GM23338 (cell line): ENCODE measurements at regions not wholly inside any gene's neighbourhood (a gene's known extent, or its start where the extent isn't known, plus 50 kb on each side); places are given as distances from the start of the nearest gene placed in this dataset.

Source experiments
- ATAC-seq: fragments of 200-7000 bp; cut with Tn5 transposase; 3 replicates; pipeline ENCODE4 v1.9.1; 2020
- DNase-seq: peaks from one replicate; pipeline ENCODE4 v3.0.0-alpha.2; 2015; ENCODE audit warnings: low spot score
- H2AFZ ChIP-seq: fragments of 200-600 bp; sonication (generic); 2 replicates; pipeline ENCODE4 v1.8.0; 2016; ENCODE audit warnings: antibody characterized with exemption, mild to moderate bottlenecking, moderate library complexity
- H3F3A ChIP-seq: fragments of 200-600 bp; sonication (generic); replicated peaks from 2 replicates; pipeline ENCODE4 v1.8.0; 2017; ENCODE audit warnings: antibody characterized with exemption, mixed run types, low read depth
- H3K27ac ChIP-seq: fragments of 200-600 bp; sonication (generic); 2 replicates; pipeline ENCODE4 v1.6.1; 2016; ENCODE audit warnings: low read depth
- H3K27me3 ChIP-seq: fragments of 200-600 bp; sonication (generic); 2 replicates; pipeline ENCODE4 v1.8.0; 2016; ENCODE audit warnings: mild to moderate bottlenecking, mixed run types, moderate library complexity; ENCODE audit not compliant: insufficient read depth
- H3K36me3 ChIP-seq: fragments of 200-600 bp; sonication (generic); 2 replicates; pipeline ENCODE4 v1.8.0; 2016; ENCODE audit warnings: mild to moderate bottlenecking; ENCODE audit not compliant: insufficient read depth
- H3K4me1 ChIP-seq: fragments of 200-600 bp; sonication (generic); 2 replicates; pipeline ENCODE4 v1.8.0; 2016; ENCODE audit warnings: mild to moderate bottlenecking, moderate library complexity; ENCODE audit not compliant: insufficient read depth
- H3K4me2 ChIP-seq: fragments of 200-600 bp; sonication (generic); 2 replicates; pipeline ENCODE4 v1.7.1; 2017; ENCODE audit warnings: mixed run types
- H3K4me3 ChIP-seq: fragments of 200-600 bp; sonication (generic); 2 replicates; pipeline ENCODE4 v1.6.1; 2016; ENCODE audit warnings: mixed run types
- H3K79me2 ChIP-seq: fragments of 200-600 bp; sonication (generic); replicated peaks from 2 replicates; pipeline ENCODE4 v1.8.0; 2017; ENCODE audit warnings: mild to moderate bottlenecking; ENCODE audit not compliant: insufficient read depth
- H3K9me2 ChIP-seq: fragments of 200-600 bp; sonication (generic); 2 replicates; pipeline ENCODE4 v1.8.0; 2017; ENCODE audit not compliant: insufficient read depth
- H4K20me1 ChIP-seq: fragments of 200-600 bp; sonication (generic); replicated peaks from 2 replicates; pipeline ENCODE4 v1.8.0; 2017; ENCODE audit warnings: mild to moderate bottlenecking; ENCODE audit not compliant: insufficient read depth
- H3K27ac Mint-ChIP-seq: 2 replicates; pipeline ENCODE4 v1.8.0; 2020; ENCODE audit warnings: inconsistent platforms, mild to moderate bottlenecking, moderate library complexity, mixed read lengths
- H3K27me3 Mint-ChIP-seq: 3 replicates; pipeline ENCODE4 v1.8.0; 2022; ENCODE audit warnings: low read depth, mild to moderate bottlenecking, moderate library complexity, mixed read lengths, inconsistent platforms; ENCODE audit not compliant: insufficient read depth, poor library complexity
- H3K36me3 Mint-ChIP-seq: 3 replicates; pipeline ENCODE4 v1.8.0; 2021; ENCODE audit warnings: low read depth, mild to moderate bottlenecking, inconsistent platforms, moderate library complexity, mixed read lengths
- H3K4me1 Mint-ChIP-seq: 3 replicates; pipeline ENCODE4 v1.8.0; 2020; ENCODE audit warnings: mild to moderate bottlenecking, inconsistent platforms, mixed read lengths
- H3K4me3 Mint-ChIP-seq: 3 replicates; pipeline ENCODE4 v1.8.0; 2021; ENCODE audit warnings: moderate library complexity, mild to moderate bottlenecking, inconsistent platforms, mixed read lengths
- H3K9me3 Mint-ChIP-seq: 3 replicates; pipeline ENCODE4 v1.8.0; 2020; ENCODE audit warnings: moderate library complexity, mild to moderate bottlenecking, inconsistent platforms, mixed read lengths
- CREB1 ChIP-seq: fragments of 250-450 bp; sonication (Bioruptor Pico); IDR thresholded peaks from 2 replicates; pipeline ENCODE4 v1.5.0; 2020; ENCODE audit warnings: low read depth, mild to moderate bottlenecking, moderate library complexity
- CTCF ChIP-seq, 2 experiments: fragments of 200-600 bp in 1 of 2; sonication (generic) in 1 of 2; conservative IDR thresholded peaks; 2 replicates each; pipeline versions ENCODE4 v1.5.1 to v1.6.1; 2016 to 2017; ENCODE audit warnings: antibody characterized with exemption in 2 of 2, low read depth in 2 of 2, mild to moderate bottlenecking in 2 of 2, moderate library complexity in 1 of 2
- JUNB ChIP-seq: IDR thresholded peaks from one replicate; pipeline ENCODE4 v1.6.1; 2016; ENCODE audit warnings: antibody characterized with exemption; ENCODE audit not compliant: unreplicated experiment
- NANOG ChIP-seq: IDR thresholded peaks from 2 replicates; pipeline ENCODE4 v1.6.1; 2016; ENCODE audit warnings: antibody characterized with exemption, borderline replicate concordance
- POLR2AphosphoS5 ChIP-seq: IDR thresholded peaks from 2 replicates; pipeline ENCODE4 v1.6.1; 2016; ENCODE audit warnings: antibody characterized with exemption, low read depth
- REST ChIP-seq: IDR thresholded peaks from one replicate; pipeline ENCODE4 v1.6.1; 2018; ENCODE audit warnings: antibody characterized with exemption; ENCODE audit not compliant: unreplicated experiment
- STAT1 ChIP-seq: IDR thresholded peaks from one replicate; pipeline ENCODE4 v1.6.1; 2016; ENCODE audit warnings: antibody characterized with exemption; ENCODE audit not compliant: unreplicated experiment
- ZNF331 ChIP-seq: fragments of 250-450 bp; sonication (Bioruptor Pico); IDR thresholded peaks from 2 replicates; pipeline ENCODE4 v1.5.0; 2020; ENCODE audit warnings: low read depth, mild to moderate bottlenecking, moderate library complexity
- ZNF462 ChIP-seq: fragments of 250-450 bp; sonication (Bioruptor Pico); IDR thresholded peaks from 2 replicates; pipeline ENCODE4 v1.5.0; 2020; ENCODE audit warnings: mild to moderate bottlenecking, moderate library complexity

GRCh38 chr6:92315312-92315711 is 1104.0 kb downstream of the EPHA7 start:
- Histone ChIP-seq H3K79me2 (no peaks in the 10 kb centered on the region), H4K20me1 (no peaks in the 10 kb centered on the region), H2AFZ (no peak overlapping the region), H3K4me2 (no peak overlapping the region), H3K36me3 (no peaks in the 10 kb centered on the region), H3F3A (no peaks in the 10 kb centered on the region), H3K27me3 (no peaks in the 10 kb centered on the region), H3K27ac (no peak overlapping the region), H3K9me2 (no peaks in the 10 kb centered on the region), H3K4me1 (no peaks in the 10 kb centered on the region), H3K4me3 (no peak overlapping the region)
- no peaks in the 10 kb centered on the region for H3K27me3 Mint-ChIP-seq
- no peaks in the 10 kb centered on the region for H3K9me3 Mint-ChIP-seq
- ATAC-seq (no peak), DNase-seq (no peak)
- H3K27ac Mint-ChIP-seq = no peak overlapping the region
- TF ChIP-seq STAT1 (no peak), CTCF (conservative IDR thresholded peaks at IDR 0.05; ENCODE audit: low read depth in 2 of 2) (no peak), JUNB (no peak), ZNF331 (no peak), POLR2AphosphoS5 (no peak), NANOG (no peak)
- no peaks in the 10 kb centered on the region for H3K4me1 Mint-ChIP-seq
- no peak overlapping the region for H3K4me3 Mint-ChIP-seq
- H3K36me3 Mint-ChIP-seq = no peaks in the 10 kb centered on the region

GRCh38 chr6:92297101-92297500 is 1122.3 kb downstream of the EPHA7 start:
- Histone ChIP-seq H4K20me1 (no peaks in the 10 kb centered on the region), H2AFZ (no peak overlapping the region), H3F3A (no peaks in the 10 kb centered on the region), H3K9me2 (no peaks in the 10 kb centered on the region), H3K4me1 (no peaks in the 10 kb centered on the region), H3K79me2 (no peaks in the 10 kb centered on the region), H3K4me2 (no peak overlapping the region), H3K36me3 (no peaks in the 10 kb centered on the region), H3K27ac (no peak overlapping the region), H3K27me3 (no peaks in the 10 kb centered on the region), H3K4me3 (no peak overlapping the region)
- DNase-seq (no peak), ATAC-seq (no peak)
- no peaks in the 10 kb centered on the region for H3K36me3 Mint-ChIP-seq
- H3K4me3 Mint-ChIP-seq = no peak overlapping the region
- no peak overlapping the region for H3K27ac Mint-ChIP-seq
- H3K4me1 Mint-ChIP-seq = no peaks in the 10 kb centered on the region
- H3K9me3 Mint-ChIP-seq = no peaks in the 10 kb centered on the region
- H3K27me3 Mint-ChIP-seq = peaks cover 3% of the 10 kb centered on the region
- no peak for TF ChIP-seq ZNF462 (CRISPR knock-in tag)
- TF ChIP-seq POLR2AphosphoS5 = no peak
- no peak for TF ChIP-seq CREB1
- no peak for TF ChIP-seq REST
- no peak for TF ChIP-seq STAT1
